ENCODE measurements at regions not wholly inside any gene's neighbourhood (a gene's known extent, or its start where the extent isn't known, plus 50 kb on each side); places are given as distances from the start of the nearest gene placed in this dataset.

DNA sequence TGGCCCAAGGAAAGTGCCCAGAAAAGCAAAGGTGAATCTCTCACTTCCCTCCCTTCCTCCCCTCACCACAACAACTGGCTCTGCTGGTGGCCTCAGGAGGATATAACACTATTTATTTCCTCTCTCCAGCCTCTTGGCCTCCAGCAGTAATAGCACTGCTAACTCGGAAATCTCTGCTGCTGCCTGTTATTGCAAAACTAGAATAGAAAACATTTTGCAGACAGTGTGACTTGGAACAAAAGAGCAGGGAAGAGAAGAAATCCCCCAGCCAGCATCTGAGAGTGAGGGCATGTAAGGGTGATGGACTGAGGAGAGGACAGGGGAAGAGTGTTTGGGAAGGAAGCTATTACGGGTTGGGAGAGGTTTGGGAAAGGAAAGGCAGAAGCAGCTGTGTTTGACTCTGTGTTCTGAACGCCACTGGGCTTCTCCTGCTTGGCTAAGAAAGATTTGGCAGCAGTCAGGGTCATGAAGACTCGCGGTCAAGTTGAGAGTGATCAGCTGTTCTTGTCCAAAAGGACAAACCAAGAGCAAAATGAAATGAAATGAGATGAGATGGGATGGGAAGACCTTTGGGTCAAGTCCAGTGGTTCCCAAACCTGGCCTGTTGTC lies 81.0 kb upstream of the SNX9 start:
- H3K36me3 ChIP-seq (replicated peaks in 1 of 2; ENCODE audit: control insufficient read depth in 1 of 2, insufficient read depth in 2 of 2, low read length in 1 of 2), result no peaks in the 10 kb centered on the region
- ChIA-PET CTCF (interaction anchor here (3.6 kb wide), 1 partner anchor 14 kb away, joined by 18 read pairs; no protein-coding TSS in a partner anchor), POLR2A (no interaction called here)
- no peak overlapping the region for H3K4me3 ChIP-seq (ENCODE audit: low read depth in 2 of 2, low read length in 1 of 2)
- no peaks in the 10 kb centered on the region for H4K20me1 ChIP-seq (ENCODE audit: insufficient read depth)
- H3K4me2 ChIP-seq, result no peak overlapping the region
- TF ChIP-seq JUND (IDR thresholded peaks at IDR 0.05), result no peak
- TF ChIP-seq TAF1 (IDR thresholded peaks at IDR 0.05; ENCODE audit: borderline replicate concordance, low read depth, low read length), result no peak
- TF ChIP-seq POLR2AphosphoS5 (IDR thresholded peaks at IDR 0.05; ENCODE audit: low read depth, low read length), result no peak
- TF ChIP-seq RCOR1 (IDR thresholded peaks at IDR 0.05; ENCODE audit: low read length), result no peak
- no peak overlapping the region for H3K9ac ChIP-seq
- no peaks in the 10 kb centered on the region for H3K9me2 ChIP-seq
- no peaks in the 10 kb centered on the region for H3K27me3 ChIP-seq (ENCODE audit: insufficient read depth)
- DNase-seq, result no peak
- H3K9me3 ChIP-seq, result no peaks in the 10 kb centered on the region
- no peaks in the 10 kb centered on the region for H3F3A ChIP-seq (replicated peaks; ENCODE audit: insufficient read depth)
- no peak overlapping the region for H3K27ac ChIP-seq (ENCODE audit: low read depth in 2 of 2, low read length in 1 of 2)
- H2AFZ ChIP-seq (ENCODE audit: low read depth), result no peak overlapping the region
- WGBS (ENCODE audit: low lambda C conversion rate), result 80% methylated on average over 5 of the region's 5 CpGs
- H3K79me2 ChIP-seq (ENCODE audit: insufficient read depth), result no peaks in the 10 kb centered on the region
- peaks cover 0 to 2% of the 10 kb centered on the region in 2 experiments; a peak in 1 of 4 replicates for H3K4me1 ChIP-seq (ENCODE audit: control insufficient read depth in 1 of 2, insufficient read depth in 2 of 2, low read depth in 1 of 2, low read length in 1 of 2)

GRCh38 chr6:157744102-157744601 lies 78.9 kb upstream of the SNX9 start:
- H3K9ac ChIP-seq, result no peak overlapping the region
- no peak for DNase-seq
- 61% methylated on average over 4 of the region's 4 CpGs for WGBS (ENCODE audit: low lambda C conversion rate)
- H3K27ac ChIP-seq (ENCODE audit: low read depth in 2 of 2, low read length in 1 of 2), result no peak overlapping the region
- no peaks in the 10 kb centered on the region for H4K20me1 ChIP-seq (ENCODE audit: insufficient read depth)
- H3K9me3 ChIP-seq, result no peaks in the 10 kb centered on the region
- no peak overlapping the region for H3K4me3 ChIP-seq (ENCODE audit: low read depth in 2 of 2, low read length in 1 of 2)
- H2AFZ ChIP-seq (ENCODE audit: low read depth), result no peak overlapping the region
- no peaks in the 10 kb centered on the region for H3K36me3 ChIP-seq (replicated peaks in 1 of 2; ENCODE audit: control insufficient read depth in 1 of 2, insufficient read depth in 2 of 2, low read length in 1 of 2)
- CTCF ChIA-PET, result interaction anchor here (4.5 kb wide), 1 partner anchor 12 kb away, joined by 22 read pairs; no protein-coding TSS in a partner anchor
- peaks cover 0 to 2% of the 10 kb centered on the region in 2 experiments; a peak in 1 of 4 replicates for H3K4me1 ChIP-seq (ENCODE audit: control insufficient read depth in 1 of 2, insufficient read depth in 2 of 2, low read depth in 1 of 2, low read length in 1 of 2)
- POLR2A ChIA-PET, result no interaction called here
- H3K79me2 ChIP-seq (ENCODE audit: insufficient read depth), result no peaks in the 10 kb centered on the region
- no peaks in the 10 kb centered on the region for H3K27me3 ChIP-seq (ENCODE audit: insufficient read depth)
- H3K9me2 ChIP-seq, result no peaks in the 10 kb centered on the region
- no peak overlapping the region for H3K4me2 ChIP-seq
- no peak for TF ChIP-seq USF2 (IDR thresholded peaks at IDR 0.05; ENCODE audit: borderline replicate concordance, low read depth, low read length)
- H3F3A ChIP-seq (replicated peaks; ENCODE audit: insufficient read depth), result no peaks in the 10 kb centered on the region

DNA sequence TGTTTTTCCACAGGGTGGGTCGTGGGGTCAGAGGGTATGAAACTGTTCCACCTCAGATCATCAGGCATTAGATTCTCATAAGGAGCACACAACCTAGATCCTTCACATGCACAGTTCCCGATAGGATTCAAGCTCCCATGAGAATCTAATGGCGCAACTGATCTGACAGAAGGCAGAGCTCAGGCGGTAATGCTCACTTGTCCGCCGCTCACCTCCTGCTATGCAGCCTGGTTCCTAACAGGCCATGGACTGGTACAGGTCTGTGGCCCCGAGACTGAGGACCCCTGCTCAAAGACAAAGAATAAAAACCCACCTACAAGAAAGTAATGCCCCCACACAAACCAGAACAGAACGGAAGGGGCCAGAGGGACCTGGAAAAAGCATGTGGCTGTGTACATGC lies 76.1 kb upstream of the SNX9 start:
- 79% methylated on average over 8 of the region's 8 CpGs for WGBS (ENCODE audit: low lambda C conversion rate)
- Histone ChIP-seq H3K9me2 (no peaks in the 10 kb centered on the region), H2AFZ (ENCODE audit: low read depth) (no peak overlapping the region), H3K9me3 (no peaks in the 10 kb centered on the region), H3F3A (replicated peaks; ENCODE audit: insufficient read depth) (no peaks in the 10 kb centered on the region), H3K4me3 (ENCODE audit: low read depth in 2 of 2, low read length in 1 of 2) (no peak overlapping the region), H3K4me2 (no peak overlapping the region), H3K9ac (no peak overlapping the region), H4K20me1 (ENCODE audit: insufficient read depth) (no peaks in the 10 kb centered on the region), H3K36me3 (replicated peaks in 1 of 2; ENCODE audit: control insufficient read depth in 1 of 2, insufficient read depth in 2 of 2, low read length in 1 of 2) (no peaks in the 10 kb centered on the region), H3K27me3 (ENCODE audit: insufficient read depth) (no peaks in the 10 kb centered on the region), H3K4me1 (ENCODE audit: control insufficient read depth in 1 of 2, insufficient read depth in 2 of 2, low read depth in 1 of 2, low read length in 1 of 2) (0 out of 4 replicates have a peak, but pooled peaks cover 0 to 2% of the 10 kb centered on the region in 2 experiments), H3K27ac (ENCODE audit: low read depth in 2 of 2, low read length in 1 of 2) (no peak overlapping the region), H3K79me2 (ENCODE audit: insufficient read depth) (no peaks in the 10 kb centered on the region)
- DNase-seq, result no peak
- POLR2A ChIA-PET, result no interaction called here
- TF ChIP-seq RCOR1 (IDR thresholded peaks at IDR 0.05; ENCODE audit: low read length) (no peak), SMC3 (IDR thresholded peaks at IDR 0.05; ENCODE audit: low read depth, low read length) (no peak), RAD21 (IDR thresholded peaks at IDR 0.05; ENCODE audit: low read length) (no peak), REST (IDR thresholded peaks at IDR 0.05; ENCODE audit: low read depth, low read length) (no peak), TEAD4 (IDR thresholded peaks at IDR 0.05; ENCODE audit: borderline replicate concordance, insufficient read depth) (no peak), YY1 (IDR thresholded peaks at IDR 0.05; ENCODE audit: low read depth) (no peak), EZH2phosphoT487 (IDR thresholded peaks at IDR 0.05; ENCODE audit: borderline replicate concordance, low read depth) (no peak), SIN3A (IDR thresholded peaks at IDR 0.05; ENCODE audit: borderline replicate concordance, low read depth, low read length) (no peak), ELF1 (IDR thresholded peaks at IDR 0.05) (no peak)
- TF ChIP-seq, protein P1, sequence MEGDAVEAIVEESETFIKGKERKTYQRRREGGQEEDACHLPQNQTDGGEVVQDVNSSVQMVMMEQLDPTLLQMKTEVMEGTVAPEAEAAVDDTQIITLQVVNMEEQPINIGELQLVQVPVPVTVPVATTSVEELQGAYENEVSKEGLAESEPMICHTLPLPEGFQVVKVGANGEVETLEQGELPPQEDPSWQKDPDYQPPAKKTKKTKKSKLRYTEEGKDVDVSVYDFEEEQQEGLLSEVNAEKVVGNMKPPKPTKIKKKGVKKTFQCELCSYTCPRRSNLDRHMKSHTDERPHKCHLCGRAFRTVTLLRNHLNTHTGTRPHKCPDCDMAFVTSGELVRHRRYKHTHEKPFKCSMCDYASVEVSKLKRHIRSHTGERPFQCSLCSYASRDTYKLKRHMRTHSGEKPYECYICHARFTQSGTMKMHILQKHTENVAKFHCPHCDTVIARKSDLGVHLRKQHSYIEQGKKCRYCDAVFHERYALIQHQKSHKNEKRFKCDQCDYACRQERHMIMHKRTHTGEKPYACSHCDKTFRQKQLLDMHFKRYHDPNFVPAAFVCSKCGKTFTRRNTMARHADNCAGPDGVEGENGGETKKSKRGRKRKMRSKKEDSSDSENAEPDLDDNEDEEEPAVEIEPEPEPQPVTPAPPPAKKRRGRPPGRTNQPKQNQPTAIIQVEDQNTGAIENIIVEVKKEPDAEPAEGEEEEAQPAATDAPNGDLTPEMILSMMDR (IDR thresholded peaks at IDR 0.05), result no peak
- CTCF ChIA-PET, result interaction anchor here (0.5 to 4.5 kb wide), 2 partner anchors 9 to 14 kb away, joined by 3 to 22 read pairs; no protein-coding TSS in a partner anchor

Data from SK-N-SH (cell line).